Neural cell (in vitro differentiated cells): ENCODE measurements at regions not wholly inside any gene's neighbourhood (a gene's known extent, or its start where the extent isn't known, plus 50 kb on each side); places are given as distances from the start of the nearest gene placed in this dataset.
A peak's percentile ranks its signal among the peaks of the same experiment; 100 is the strongest.

Source experiments
- CTCF ChIP-seq: fragments of 450-650 bp; IDR thresholded peaks from 2 replicates; pipeline ENCODE4 v1.5.1; 2014; ENCODE audit warnings: antibody characterized with exemption, mild to moderate bottlenecking, moderate library complexity; ENCODE audit not compliant: poor library complexity, severe bottlenecking
- EZH2 ChIP-seq: fragments of 200-600, 300-800 bp; shearing (Covaris generic), sonication (generic); IDR thresholded peaks from 2 replicates; pipeline ENCODE4 v1.6.1; 2014; ENCODE audit warnings: antibody characterized with exemption, low read length, borderline replicate concordance, mild to moderate bottlenecking; ENCODE audit not compliant: insufficient read depth, poor library complexity, severe bottlenecking
- POLR2AphosphoS5 ChIP-seq: IDR thresholded peaks from 2 replicates; pipeline ENCODE4 v1.6.1; 2012
- REST ChIP-seq: IDR thresholded peaks from 2 replicates; pipeline ENCODE4 v1.6.1; 2012; ENCODE audit warnings: borderline replicate concordance
- SMC3 ChIP-seq: fragments of 450-650 bp; conservative IDR thresholded peaks from 2 replicates; pipeline ENCODE4 v1.6.1; 2014; ENCODE audit warnings: antibody characterized with exemption, mild to moderate bottlenecking, moderate library complexity; ENCODE audit not compliant: poor library complexity
- TAF1 ChIP-seq: IDR thresholded peaks from 2 replicates; pipeline ENCODE4 v1.6.1; 2012; ENCODE audit warnings: low read depth

- TF ChIP-seq TAF1, result no peak
- TF ChIP-seq SMC3, result no peak
- no peak for TF ChIP-seq CTCF
- TF ChIP-seq REST, result peak; percentile 94
- no peak for TF ChIP-seq EZH2
- TF ChIP-seq POLR2AphosphoS5, result peak; percentile 73
These were observed 101.8 kb upstream of the MKLN1 start for GRCh38 chr7:131225619-131226513.
